K562 (cell line): ENCODE measurements at regions not wholly inside any gene's neighbourhood (a gene's known extent, or its start where the extent isn't known, plus 50 kb on each side); places are given as distances from the start of the nearest gene placed in this dataset.
A peak's percentile ranks its signal among the peaks of the same experiment; 100 is the strongest.

Experiments
- ATF6 ChIP-seq: sonication (generic); formaldehyde crosslinking; IDR thresholded peaks from 2 replicates; pipeline ENCODE4 v1.4.0; 2020; ENCODE audit warnings: mild to moderate bottlenecking, missing genetic modification reagents
- BCOR ChIP-seq: fragments of 450-650 bp; IDR thresholded peaks from 2 replicates; pipeline ENCODE4 v1.6.1; 2016
- E2F3 ChIP-seq: fragments of 250-450 bp; sonication (Bioruptor Pico); IDR thresholded peaks from 2 replicates; pipeline ENCODE4 v1.4.0; 2020; ENCODE audit warnings: mild to moderate bottlenecking
- ILK ChIP-seq: fragments of 450-650 bp; IDR thresholded peaks from 2 replicates; pipeline ENCODE4 v1.6.1; 2016; ENCODE audit warnings: missing genetic modification characterization, low read depth, mild to moderate bottlenecking, missing compliant biosample characterization, moderate library complexity, borderline replicate concordance
- IRF1 ChIP-seq: sonication (generic); formaldehyde crosslinking; IDR thresholded peaks from 2 replicates; pipeline ENCODE4 v1.8.0; 2022; ENCODE audit warnings: missing genetic modification reagents, mild to moderate bottlenecking, borderline replicate concordance
- PHF21A ChIP-seq: fragments of 450-650 bp; IDR thresholded peaks from 2 replicates; pipeline ENCODE4 v1.6.1; 2017; ENCODE audit warnings: low read depth, borderline replicate concordance
- TBL1XR1 ChIP-seq, 2 experiments: IDR thresholded peaks; 2 replicates each; pipeline ENCODE4 v1.6.1; 2012; ENCODE audit warnings: improper control_type of control experiment in 2 of 2, low read length in 2 of 2, mild to moderate bottlenecking in 1 of 2
- XRCC4 ChIP-seq: IDR thresholded peaks from one replicate; pipeline ENCODE4 v1.6.1; 2011; ENCODE audit not compliant: insufficient read depth, insufficient read length; ENCODE audit errors: extremely low read depth
- ZNF561 ChIP-seq: fragments of 450-650 bp; formaldehyde crosslinking; conservative IDR thresholded peaks from 2 replicates; pipeline ENCODE4 v1.4.0; 2020; ENCODE audit warnings: mild to moderate bottlenecking, moderate library complexity
- TF ChIP-seq, protein P1 (sequence below): fragments of 450-650 bp; IDR thresholded peaks from 2 replicates; pipeline ENCODE4 v1.6.1; 2016; ENCODE audit warnings: mild to moderate bottlenecking, moderate library complexity

GRCh38 chr1:226804907-226805759, 65.3 kb upstream of the PSEN2 start (continued):
- TF ChIP-seq, protein P1, sequence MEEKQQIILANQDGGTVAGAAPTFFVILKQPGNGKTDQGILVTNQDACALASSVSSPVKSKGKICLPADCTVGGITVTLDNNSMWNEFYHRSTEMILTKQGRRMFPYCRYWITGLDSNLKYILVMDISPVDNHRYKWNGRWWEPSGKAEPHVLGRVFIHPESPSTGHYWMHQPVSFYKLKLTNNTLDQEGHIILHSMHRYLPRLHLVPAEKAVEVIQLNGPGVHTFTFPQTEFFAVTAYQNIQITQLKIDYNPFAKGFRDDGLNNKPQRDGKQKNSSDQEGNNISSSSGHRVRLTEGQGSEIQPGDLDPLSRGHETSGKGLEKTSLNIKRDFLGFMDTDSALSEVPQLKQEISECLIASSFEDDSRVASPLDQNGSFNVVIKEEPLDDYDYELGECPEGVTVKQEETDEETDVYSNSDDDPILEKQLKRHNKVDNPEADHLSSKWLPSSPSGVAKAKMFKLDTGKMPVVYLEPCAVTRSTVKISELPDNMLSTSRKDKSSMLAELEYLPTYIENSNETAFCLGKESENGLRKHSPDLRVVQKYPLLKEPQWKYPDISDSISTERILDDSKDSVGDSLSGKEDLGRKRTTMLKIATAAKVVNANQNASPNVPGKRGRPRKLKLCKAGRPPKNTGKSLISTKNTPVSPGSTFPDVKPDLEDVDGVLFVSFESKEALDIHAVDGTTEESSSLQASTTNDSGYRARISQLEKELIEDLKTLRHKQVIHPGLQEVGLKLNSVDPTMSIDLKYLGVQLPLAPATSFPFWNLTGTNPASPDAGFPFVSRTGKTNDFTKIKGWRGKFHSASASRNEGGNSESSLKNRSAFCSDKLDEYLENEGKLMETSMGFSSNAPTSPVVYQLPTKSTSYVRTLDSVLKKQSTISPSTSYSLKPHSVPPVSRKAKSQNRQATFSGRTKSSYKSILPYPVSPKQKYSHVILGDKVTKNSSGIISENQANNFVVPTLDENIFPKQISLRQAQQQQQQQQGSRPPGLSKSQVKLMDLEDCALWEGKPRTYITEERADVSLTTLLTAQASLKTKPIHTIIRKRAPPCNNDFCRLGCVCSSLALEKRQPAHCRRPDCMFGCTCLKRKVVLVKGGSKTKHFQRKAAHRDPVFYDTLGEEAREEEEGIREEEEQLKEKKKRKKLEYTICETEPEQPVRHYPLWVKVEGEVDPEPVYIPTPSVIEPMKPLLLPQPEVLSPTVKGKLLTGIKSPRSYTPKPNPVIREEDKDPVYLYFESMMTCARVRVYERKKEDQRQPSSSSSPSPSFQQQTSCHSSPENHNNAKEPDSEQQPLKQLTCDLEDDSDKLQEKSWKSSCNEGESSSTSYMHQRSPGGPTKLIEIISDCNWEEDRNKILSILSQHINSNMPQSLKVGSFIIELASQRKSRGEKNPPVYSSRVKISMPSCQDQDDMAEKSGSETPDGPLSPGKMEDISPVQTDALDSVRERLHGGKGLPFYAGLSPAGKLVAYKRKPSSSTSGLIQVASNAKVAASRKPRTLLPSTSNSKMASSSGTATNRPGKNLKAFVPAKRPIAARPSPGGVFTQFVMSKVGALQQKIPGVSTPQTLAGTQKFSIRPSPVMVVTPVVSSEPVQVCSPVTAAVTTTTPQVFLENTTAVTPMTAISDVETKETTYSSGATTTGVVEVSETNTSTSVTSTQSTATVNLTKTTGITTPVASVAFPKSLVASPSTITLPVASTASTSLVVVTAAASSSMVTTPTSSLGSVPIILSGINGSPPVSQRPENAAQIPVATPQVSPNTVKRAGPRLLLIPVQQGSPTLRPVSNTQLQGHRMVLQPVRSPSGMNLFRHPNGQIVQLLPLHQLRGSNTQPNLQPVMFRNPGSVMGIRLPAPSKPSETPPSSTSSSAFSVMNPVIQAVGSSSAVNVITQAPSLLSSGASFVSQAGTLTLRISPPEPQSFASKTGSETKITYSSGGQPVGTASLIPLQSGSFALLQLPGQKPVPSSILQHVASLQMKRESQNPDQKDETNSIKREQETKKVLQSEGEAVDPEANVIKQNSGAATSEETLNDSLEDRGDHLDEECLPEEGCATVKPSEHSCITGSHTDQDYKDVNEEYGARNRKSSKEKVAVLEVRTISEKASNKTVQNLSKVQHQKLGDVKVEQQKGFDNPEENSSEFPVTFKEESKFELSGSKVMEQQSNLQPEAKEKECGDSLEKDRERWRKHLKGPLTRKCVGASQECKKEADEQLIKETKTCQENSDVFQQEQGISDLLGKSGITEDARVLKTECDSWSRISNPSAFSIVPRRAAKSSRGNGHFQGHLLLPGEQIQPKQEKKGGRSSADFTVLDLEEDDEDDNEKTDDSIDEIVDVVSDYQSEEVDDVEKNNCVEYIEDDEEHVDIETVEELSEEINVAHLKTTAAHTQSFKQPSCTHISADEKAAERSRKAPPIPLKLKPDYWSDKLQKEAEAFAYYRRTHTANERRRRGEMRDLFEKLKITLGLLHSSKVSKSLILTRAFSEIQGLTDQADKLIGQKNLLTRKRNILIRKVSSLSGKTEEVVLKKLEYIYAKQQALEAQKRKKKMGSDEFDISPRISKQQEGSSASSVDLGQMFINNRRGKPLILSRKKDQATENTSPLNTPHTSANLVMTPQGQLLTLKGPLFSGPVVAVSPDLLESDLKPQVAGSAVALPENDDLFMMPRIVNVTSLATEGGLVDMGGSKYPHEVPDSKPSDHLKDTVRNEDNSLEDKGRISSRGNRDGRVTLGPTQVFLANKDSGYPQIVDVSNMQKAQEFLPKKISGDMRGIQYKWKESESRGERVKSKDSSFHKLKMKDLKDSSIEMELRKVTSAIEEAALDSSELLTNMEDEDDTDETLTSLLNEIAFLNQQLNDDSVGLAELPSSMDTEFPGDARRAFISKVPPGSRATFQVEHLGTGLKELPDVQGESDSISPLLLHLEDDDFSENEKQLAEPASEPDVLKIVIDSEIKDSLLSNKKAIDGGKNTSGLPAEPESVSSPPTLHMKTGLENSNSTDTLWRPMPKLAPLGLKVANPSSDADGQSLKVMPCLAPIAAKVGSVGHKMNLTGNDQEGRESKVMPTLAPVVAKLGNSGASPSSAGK: peak; percentile 24; the same call in 1 of the 2 replicates
- peak; percentile 92 for TF ChIP-seq BCOR
- no peak for TF ChIP-seq ATF6 (CRISPR knock-in tag)
- TF ChIP-seq PHF21A: peak; percentile 97
- no peak for TF ChIP-seq XRCC4
- TF ChIP-seq TBL1XR1 (IDR thresholded peaks at IDR 0.05; ENCODE audit: low read length in 2 of 2): peak; percentile 92 to 97
- TF ChIP-seq ZNF561: no peak
- no peak for TF ChIP-seq E2F3
- no peak for TF ChIP-seq IRF1 (CRISPR knock-in tag)
- 0 out of 2 replicates have a peak, but pooled peaks have one; percentile 12 for TF ChIP-seq ILK
